NCI-H446 (cell line): ENCODE measurements at regions not wholly inside any gene's neighbourhood (a gene's known extent, or its start where the extent isn't known, plus 50 kb on each side); places are given as distances from the start of the nearest gene placed in this dataset.

Experiments
- DNase-seq, 2 experiments: peaks; one replicate each; lab custom pipeline; 2025; lab: John Stamatoyannopoulos, UW

GRCh38 chr5:143497749-143498148 lies 94.3 kb upstream of the NR3C1 start:
- no peak for DNase-seq

GRCh38 chr5:143496943-143497342 lies 93.5 kb upstream of the NR3C1 start:
- DNase-seq, result no peak

- peak; percentile 91 to 93 for DNase-seq
These were observed 92.4 kb upstream of the NR3C1 start for GRCh38 chr5:143495821-143496275.

- no peak for DNase-seq
These were observed 91.6 kb upstream of the NR3C1 start for GRCh38 chr5:143495110-143495509.

GRCh38 chr5:143494595-143494994 lies 91.1 kb upstream of the NR3C1 start:
- no peak for DNase-seq

GRCh38 chr5:143494162-143494561 lies 90.7 kb upstream of the NR3C1 start:
- DNase-seq, result peak in 1 of 2 experiments; percentile 19

- DNase-seq, result no peak
These were observed 89.3 kb upstream of the NR3C1 start for GRCh38 chr5:143492783-143493182.

GRCh38 chr5:143491646-143492045 lies 88.2 kb upstream of the NR3C1 start:
- no peak for DNase-seq

- DNase-seq, result no peak
These were observed 84.9 kb upstream of the NR3C1 start for GRCh38 chr5:143488381-143488780.

- no peak for DNase-seq
These were observed 81.1 kb upstream of the NR3C1 start for GRCh38 chr5:143484601-143485000.

- no peak for DNase-seq
These were observed 78.4 kb upstream of the NR3C1 start for GRCh38 chr5:143481697-143482531.

- no peak for DNase-seq
These were observed 76.5 kb upstream of the NR3C1 start for GRCh38 chr5:143480001-143480400.

GRCh38 chr5:143479394-143479793 lies 75.9 kb upstream of the NR3C1 start:
- no peak for DNase-seq

- DNase-seq, result no peak
These were observed 73.2 kb upstream of the NR3C1 start for GRCh38 chr5:143476601-143477211.

GRCh38 chr5:143474616-143475015 lies 71.1 kb upstream of the NR3C1 start:
- no peak for DNase-seq

GRCh38 chr5:143473481-143473880 lies 70.0 kb upstream of the NR3C1 start:
- DNase-seq, result no peak

- no peak for DNase-seq
These were observed 69.1 kb upstream of the NR3C1 start for GRCh38 chr5:143472576-143472975.

- DNase-seq, result no peak
These were observed 68.4 kb upstream of the NR3C1 start for GRCh38 chr5:143471666-143472464.

GRCh38 chr5:143471041-143471509 lies 67.6 kb upstream of the NR3C1 start:
- DNase-seq, result no peak

GRCh38 chr5:143470120-143470519 lies 66.6 kb upstream of the NR3C1 start:
- no peak for DNase-seq

GRCh38 chr5:143469125-143469524 lies 65.6 kb upstream of the NR3C1 start:
- no peak for DNase-seq

GRCh38 chr5:143466632-143467031 lies 63.1 kb upstream of the NR3C1 start:
- DNase-seq, result no peak
